Loucy (cell line): ENCODE measurements at regions not wholly inside any gene's neighbourhood (a gene's known extent, or its start where the extent isn't known, plus 50 kb on each side); places are given as distances from the start of the nearest gene placed in this dataset.

Experiments used
- H2AFZ ChIP-seq: fragments of 200-600 bp; sonication (generic); 2 replicates; pipeline ENCODE4 v1.6.0; 2016; ENCODE audit warnings: antibody characterized with exemption, mild to moderate bottlenecking, low read length, moderate library complexity
- H3F3A ChIP-seq: fragments of 200-600 bp; 2 replicates; pipeline ENCODE4 v1.6.0; 2016; ENCODE audit warnings: antibody characterized with exemption, low read depth, mild to moderate bottlenecking
- H3K27me3 ChIP-seq: fragments of 200-600 bp; sonication (generic); 2 replicates; pipeline ENCODE4 v1.6.1; 2014; ENCODE audit warnings: low read length, mild to moderate bottlenecking; ENCODE audit not compliant: insufficient read depth, poor library complexity, severe bottlenecking
- H3K36me3 ChIP-seq: fragments of 200-600 bp; sonication (generic); 2 replicates; pipeline ENCODE4 v1.6.1; 2016; ENCODE audit warnings: low read length; ENCODE audit not compliant: insufficient read depth
- H3K4me1 ChIP-seq: fragments of 200-600 bp; sonication (generic); 2 replicates; pipeline ENCODE4 v1.5.1; 2014; ENCODE audit warnings: low read length, mild to moderate bottlenecking; ENCODE audit not compliant: insufficient read depth, poor library complexity, severe bottlenecking
- H3K4me2 ChIP-seq: fragments of 200-600 bp; sonication (generic); 2 replicates; pipeline ENCODE4 v1.6.0; 2014; ENCODE audit warnings: antibody characterized with exemption, low read length, low read depth, mild to moderate bottlenecking; ENCODE audit not compliant: poor library complexity, severe bottlenecking
- H3K4me3 ChIP-seq: fragments of 200-600 bp; sonication (generic); 2 replicates; pipeline ENCODE4 v1.5.1; 2014; ENCODE audit warnings: low read length, mild to moderate bottlenecking, mixed read lengths; ENCODE audit not compliant: poor library complexity, severe bottlenecking
- H3K79me2 ChIP-seq: fragments of 200-600 bp; sonication (generic); 2 replicates; pipeline ENCODE4 v1.6.1; 2014; ENCODE audit warnings: low read length; ENCODE audit not compliant: insufficient read depth
- H3K9ac ChIP-seq: fragments of 200-600 bp; sonication (generic); 2 replicates; pipeline ENCODE4 v1.6.0; 2014; ENCODE audit warnings: mild to moderate bottlenecking, low read depth, low read length, moderate library complexity; ENCODE audit not compliant: poor library complexity, severe bottlenecking
- H3K9me2 ChIP-seq: fragments of 200-600 bp; sonication (generic); replicated peaks from 2 replicates; pipeline ENCODE4 v1.6.1; 2016; ENCODE audit warnings: low read depth, low read length, mixed read lengths
- H3K9me3 ChIP-seq: fragments of 200-600 bp; sonication (generic); 2 replicates; pipeline ENCODE4 v1.6.1; 2014; ENCODE audit warnings: mild to moderate bottlenecking, antibody characterized with exemption, low read length, low read depth; ENCODE audit not compliant: insufficient read depth
- H4K20me1 ChIP-seq: fragments of 200-600 bp; sonication (generic); 2 replicates; pipeline ENCODE4 v1.6.0; 2014; ENCODE audit warnings: antibody characterized with exemption, low read length, mild to moderate bottlenecking; ENCODE audit not compliant: insufficient read depth, poor library complexity, severe bottlenecking
- EZH2phosphoT487 ChIP-seq: fragments of 200-600 bp; IDR thresholded peaks from 2 replicates; pipeline ENCODE4 v1.6.1; 2018; ENCODE audit warnings: antibody characterized with exemption, mild to moderate bottlenecking, moderate library complexity, borderline replicate concordance
- TF ChIP-seq, protein P1 (sequence below): fragments of 200-600 bp; sonication (generic); conservative IDR thresholded peaks from 2 replicates; pipeline ENCODE4 v1.5.1; 2014; ENCODE audit warnings: mild to moderate bottlenecking, antibody characterized with exemption, low read length

DNA sequence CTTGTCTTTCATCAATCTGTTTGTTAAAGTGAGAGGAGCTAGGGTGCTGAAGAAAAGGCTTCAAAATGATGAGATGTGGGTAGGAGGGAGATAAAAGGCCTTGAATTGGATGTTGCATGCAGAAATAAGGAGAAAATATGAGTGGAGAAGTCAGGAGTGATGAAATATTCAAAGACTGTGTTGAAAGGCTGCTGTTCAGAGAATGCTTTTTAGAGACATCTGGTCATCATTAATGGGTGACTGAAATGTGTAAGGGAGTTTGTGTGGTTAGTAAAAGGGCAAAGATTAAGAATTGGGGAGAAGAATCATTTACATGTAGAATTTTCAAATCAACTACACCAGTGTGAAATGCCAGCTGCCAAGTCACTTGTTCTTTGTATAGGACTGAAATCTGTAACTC lies 383.9 kb downstream of the MAT2B start:
- H3K36me3 ChIP-seq = no peaks in the 10 kb centered on the region
- no peaks in the 10 kb centered on the region for H3K4me1 ChIP-seq
- H3F3A ChIP-seq = no peaks in the 10 kb centered on the region
- no peaks in the 10 kb centered on the region for H3K79me2 ChIP-seq
- H3K9ac ChIP-seq = no peak overlapping the region
- H3K9me2 ChIP-seq = no peaks in the 10 kb centered on the region
- H3K9me3 ChIP-seq = no peaks in the 10 kb centered on the region
- H3K27me3 ChIP-seq = no peaks in the 10 kb centered on the region
- H3K4me2 ChIP-seq = no peak overlapping the region
- TF ChIP-seq EZH2phosphoT487 = no peak
- TF ChIP-seq, protein P1, sequence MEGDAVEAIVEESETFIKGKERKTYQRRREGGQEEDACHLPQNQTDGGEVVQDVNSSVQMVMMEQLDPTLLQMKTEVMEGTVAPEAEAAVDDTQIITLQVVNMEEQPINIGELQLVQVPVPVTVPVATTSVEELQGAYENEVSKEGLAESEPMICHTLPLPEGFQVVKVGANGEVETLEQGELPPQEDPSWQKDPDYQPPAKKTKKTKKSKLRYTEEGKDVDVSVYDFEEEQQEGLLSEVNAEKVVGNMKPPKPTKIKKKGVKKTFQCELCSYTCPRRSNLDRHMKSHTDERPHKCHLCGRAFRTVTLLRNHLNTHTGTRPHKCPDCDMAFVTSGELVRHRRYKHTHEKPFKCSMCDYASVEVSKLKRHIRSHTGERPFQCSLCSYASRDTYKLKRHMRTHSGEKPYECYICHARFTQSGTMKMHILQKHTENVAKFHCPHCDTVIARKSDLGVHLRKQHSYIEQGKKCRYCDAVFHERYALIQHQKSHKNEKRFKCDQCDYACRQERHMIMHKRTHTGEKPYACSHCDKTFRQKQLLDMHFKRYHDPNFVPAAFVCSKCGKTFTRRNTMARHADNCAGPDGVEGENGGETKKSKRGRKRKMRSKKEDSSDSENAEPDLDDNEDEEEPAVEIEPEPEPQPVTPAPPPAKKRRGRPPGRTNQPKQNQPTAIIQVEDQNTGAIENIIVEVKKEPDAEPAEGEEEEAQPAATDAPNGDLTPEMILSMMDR = no peak
- no peak overlapping the region for H3K4me3 ChIP-seq
- no peaks in the 10 kb centered on the region for H4K20me1 ChIP-seq
- H2AFZ ChIP-seq = no peak overlapping the region

DNA sequence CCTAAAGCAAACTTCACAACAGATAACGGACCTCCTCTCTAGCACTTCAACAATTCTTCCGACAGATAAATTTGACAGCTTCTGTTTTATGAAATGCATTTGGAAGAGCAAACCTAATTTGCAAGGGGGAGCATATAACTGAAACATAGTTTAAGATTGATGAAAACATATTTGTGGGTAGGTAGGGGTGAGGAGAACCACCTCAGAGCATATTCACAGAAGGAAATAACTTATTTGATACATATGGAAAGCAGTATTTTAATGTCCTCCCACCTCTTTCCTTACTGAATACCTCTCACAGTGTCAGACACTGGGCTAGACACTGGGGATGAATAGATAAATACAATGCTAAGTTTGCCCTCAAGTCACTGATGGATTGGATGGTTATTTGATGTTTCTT lies 384.8 kb downstream of the MAT2B start:
- H3K9ac ChIP-seq = no peak overlapping the region
- no peaks in the 10 kb centered on the region for H4K20me1 ChIP-seq
- no peaks in the 10 kb centered on the region for H3K79me2 ChIP-seq
- H3K9me3 ChIP-seq = no peaks in the 10 kb centered on the region
- no peaks in the 10 kb centered on the region for H3F3A ChIP-seq
- no peaks in the 10 kb centered on the region for H3K36me3 ChIP-seq
- H3K4me3 ChIP-seq = no peak overlapping the region
- no peak overlapping the region for H3K4me2 ChIP-seq
- TF ChIP-seq, protein P1 = no peak
- no peak for TF ChIP-seq EZH2phosphoT487
- H3K9me2 ChIP-seq = no peaks in the 10 kb centered on the region
- H3K27me3 ChIP-seq = no peaks in the 10 kb centered on the region
- H2AFZ ChIP-seq = no peak overlapping the region
- H3K4me1 ChIP-seq = no peaks in the 10 kb centered on the region

DNA sequence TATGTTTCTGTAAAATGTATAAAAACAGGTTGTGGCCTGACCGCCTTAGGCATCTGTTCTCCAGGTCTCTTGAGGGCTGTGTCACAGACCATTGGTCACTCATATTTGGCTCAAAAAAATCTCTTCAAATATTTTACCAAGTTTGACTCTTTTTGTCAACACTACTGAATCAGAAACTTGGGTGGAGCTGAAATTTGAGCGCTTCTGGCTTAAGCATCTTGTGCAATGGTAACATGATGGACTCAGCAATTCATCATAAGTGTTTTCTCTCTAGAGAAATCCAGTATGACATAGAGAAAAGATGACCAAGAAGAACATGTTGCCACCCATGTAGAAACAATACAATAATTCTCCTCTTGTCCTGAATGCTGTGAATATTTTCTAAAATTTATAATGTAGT lies 387.9 kb downstream of the MAT2B start:
- TF ChIP-seq, protein P1 = no peak
- TF ChIP-seq EZH2phosphoT487 = no peak
- H3K36me3 ChIP-seq = no peaks in the 10 kb centered on the region
- no peak overlapping the region for H2AFZ ChIP-seq
- H3K9me2 ChIP-seq = no peaks in the 10 kb centered on the region
- H3K4me1 ChIP-seq = no peaks in the 10 kb centered on the region
- H3K4me3 ChIP-seq = no peak overlapping the region
- no peaks in the 10 kb centered on the region for H3K79me2 ChIP-seq
- no peaks in the 10 kb centered on the region for H4K20me1 ChIP-seq
- H3F3A ChIP-seq = no peaks in the 10 kb centered on the region
- H3K27me3 ChIP-seq = no peaks in the 10 kb centered on the region
- H3K9me3 ChIP-seq = no peaks in the 10 kb centered on the region
- H3K4me2 ChIP-seq = no peak overlapping the region
- H3K9ac ChIP-seq = no peak overlapping the region
